ENCODE measurements at regions not wholly inside any gene's neighbourhood (a gene's known extent, or its start where the extent isn't known, plus 50 kb on each side); places are given as distances from the start of the nearest gene placed in this dataset.

GRCh38 chr11:92738276-92738675, 231.2 kb upstream of the MTNR1B start:
- no peak overlapping the region for H3K27ac Mint-ChIP-seq (ENCODE audit: unreplicated experiment)
- no peak overlapping the region for H3K4me3 Mint-ChIP-seq (ENCODE audit: unreplicated experiment)
- no peaks in the 10 kb centered on the region for H3K27me3 Mint-ChIP-seq (ENCODE audit: unreplicated experiment)
- DNase-seq (ENCODE audit: low spot score) = no peak
- H3K36me3 Mint-ChIP-seq (ENCODE audit: low read depth, unreplicated experiment) = no peaks in the 10 kb centered on the region
- H3K9me3 Mint-ChIP-seq (ENCODE audit: unreplicated experiment) = no peaks in the 10 kb centered on the region
- no peaks in the 10 kb centered on the region for H3K4me1 Mint-ChIP-seq (ENCODE audit: unreplicated experiment)
- TF ChIP-seq CTCF (IDR thresholded peaks at IDR 0.05; ENCODE audit: unreplicated experiment) = no peak

- no peaks in the 10 kb centered on the region for H3K36me3 Mint-ChIP-seq (ENCODE audit: low read depth, unreplicated experiment)
- H3K4me3 Mint-ChIP-seq (ENCODE audit: unreplicated experiment) = no peak overlapping the region
- TF ChIP-seq CTCF (IDR thresholded peaks at IDR 0.05; ENCODE audit: unreplicated experiment) = no peak
- H3K27me3 Mint-ChIP-seq (ENCODE audit: unreplicated experiment) = no peaks in the 10 kb centered on the region
- DNase-seq (ENCODE audit: low spot score) = no peak
- H3K4me1 Mint-ChIP-seq (ENCODE audit: unreplicated experiment) = no peaks in the 10 kb centered on the region
- H3K27ac Mint-ChIP-seq (ENCODE audit: unreplicated experiment) = no peak overlapping the region
- H3K9me3 Mint-ChIP-seq (ENCODE audit: unreplicated experiment) = no peaks in the 10 kb centered on the region
Measured at GRCh38 chr11:92739041-92739440, 230.4 kb upstream of the MTNR1B start.

GRCh38 chr11:92739491-92739890, 230.0 kb upstream of the MTNR1B start:
- Mint-ChIP-seq H3K4me3 (ENCODE audit: unreplicated experiment) (no peak overlapping the region), H3K4me1 (ENCODE audit: unreplicated experiment) (no peaks in the 10 kb centered on the region), H3K27ac (ENCODE audit: unreplicated experiment) (no peak overlapping the region), H3K9me3 (ENCODE audit: unreplicated experiment) (no peaks in the 10 kb centered on the region), H3K36me3 (ENCODE audit: low read depth, unreplicated experiment) (no peaks in the 10 kb centered on the region), H3K27me3 (ENCODE audit: unreplicated experiment) (no peaks in the 10 kb centered on the region)
- no peak for TF ChIP-seq CTCF (IDR thresholded peaks at IDR 0.05; ENCODE audit: unreplicated experiment)
- DNase-seq (ENCODE audit: low spot score) = no peak

- DNase-seq (ENCODE audit: low spot score) = no peak
- Mint-ChIP-seq H3K9me3 (ENCODE audit: unreplicated experiment) (no peaks in the 10 kb centered on the region), H3K27me3 (ENCODE audit: unreplicated experiment) (no peaks in the 10 kb centered on the region), H3K27ac (ENCODE audit: unreplicated experiment) (no peak overlapping the region), H3K36me3 (ENCODE audit: low read depth, unreplicated experiment) (no peaks in the 10 kb centered on the region), H3K4me3 (ENCODE audit: unreplicated experiment) (no peak overlapping the region), H3K4me1 (ENCODE audit: unreplicated experiment) (peaks cover 2% of the 10 kb centered on the region)
- no peak for TF ChIP-seq CTCF (IDR thresholded peaks at IDR 0.05; ENCODE audit: unreplicated experiment)
Measured at GRCh38 chr11:92740276-92740675, 229.2 kb upstream of the MTNR1B start.

GRCh38 chr11:92744929-92745585, 224.4 kb upstream of the MTNR1B start:
- H3K9me3 Mint-ChIP-seq (ENCODE audit: unreplicated experiment) = no peaks in the 10 kb centered on the region
- H3K4me3 Mint-ChIP-seq (ENCODE audit: unreplicated experiment) = no peak overlapping the region
- TF ChIP-seq CTCF (IDR thresholded peaks at IDR 0.05; ENCODE audit: unreplicated experiment) = no peak
- H3K36me3 Mint-ChIP-seq (ENCODE audit: low read depth, unreplicated experiment) = peaks cover 6% of the 10 kb centered on the region
- H3K27me3 Mint-ChIP-seq (ENCODE audit: unreplicated experiment) = no peaks in the 10 kb centered on the region
- H3K4me1 Mint-ChIP-seq (ENCODE audit: unreplicated experiment) = peaks cover 13% of the 10 kb centered on the region
- no peak for DNase-seq (ENCODE audit: low spot score)
- H3K27ac Mint-ChIP-seq (ENCODE audit: unreplicated experiment) = no peak overlapping the region

All from endothelial cell (in vitro differentiated cells).